ENCODE measurements at regions not wholly inside any gene's neighbourhood (a gene's known extent, or its start where the extent isn't known, plus 50 kb on each side); places are given as distances from the start of the nearest gene placed in this dataset.

- no peak for DNase-seq
Observed at GRCh38 chr2:149828520-149829210, 241.1 kb upstream of the MMADHC start.

GRCh38 chr2:149827585-149828126 lies 240.1 kb upstream of the MMADHC start:
- DNase-seq, result no peak

- DNase-seq, result no peak
Observed at GRCh38 chr2:149826471-149827125, 239.0 kb upstream of the MMADHC start.

- DNase-seq, result no peak
Observed at GRCh38 chr2:149825473-149825872, 237.9 kb upstream of the MMADHC start.

GRCh38 chr2:149824136-149824535 lies 236.6 kb upstream of the MMADHC start:
- no peak for DNase-seq

- DNase-seq, result no peak
Observed at GRCh38 chr2:149819356-149819957, 231.9 kb upstream of the MMADHC start.

GRCh38 chr2:149816756-149817551 lies 229.4 kb upstream of the MMADHC start:
- DNase-seq, result no peak

GRCh38 chr2:149815941-149816340 lies 228.4 kb upstream of the MMADHC start:
- no peak for DNase-seq

- no peak for DNase-seq
Observed at GRCh38 chr2:149814901-149815300, 227.3 kb upstream of the MMADHC start.

GRCh38 chr2:149814049-149814448 lies 226.5 kb upstream of the MMADHC start:
- no peak for DNase-seq

- no peak for DNase-seq
Observed at GRCh38 chr2:149808556-149808955, 221.0 kb upstream of the MMADHC start.

- no peak for DNase-seq
Observed at GRCh38 chr2:149806651-149807050, 219.1 kb upstream of the MMADHC start.

- no peak for DNase-seq
Observed at GRCh38 chr2:149800624-149801542, 213.3 kb upstream of the MMADHC start.

- DNase-seq, result no peak
Observed at GRCh38 chr2:149799013-149799705, 211.6 kb upstream of the MMADHC start.

- no peak for DNase-seq
Observed at GRCh38 chr2:149797030-149797429, 209.5 kb upstream of the MMADHC start.

GRCh38 chr2:149789549-149789948 lies 202.0 kb upstream of the MMADHC start:
- DNase-seq, result no peak

- no peak for DNase-seq
Observed at GRCh38 chr2:149787206-149787605, 199.6 kb upstream of the MMADHC start.

- DNase-seq, result no peak
Observed at GRCh38 chr2:149783284-149783683, 195.7 kb upstream of the MMADHC start.

- no peak for DNase-seq
Observed at GRCh38 chr2:149782572-149782971, 195.0 kb upstream of the MMADHC start.

GRCh38 chr2:149781263-149781808 lies 193.8 kb upstream of the MMADHC start:
- DNase-seq, result no peak

GRCh38 chr2:149773006-149773405 lies 185.4 kb upstream of the MMADHC start:
- no peak for DNase-seq

Data from NCI-H510A treated with DMSO at 0.1 percent for 48 hours (cell line).